H9 (cell line): ENCODE measurements at regions not wholly inside any gene's neighbourhood (a gene's known extent, or its start where the extent isn't known, plus 50 kb on each side); places are given as distances from the start of the nearest gene placed in this dataset.

ENCODE experiments used
- DNase-seq: peaks from one replicate; pipeline ENCODE4 v3.0.0-alpha.2; 2017
- H2AFZ ChIP-seq: one replicate; pipeline ENCODE4 v1.6.1; 2013; ENCODE audit warnings: mild to moderate bottlenecking, low read length, control low read depth, moderate library complexity
- H2AK5ac ChIP-seq: 2 replicates; pipeline ENCODE4 v1.6.1; 2013; ENCODE audit warnings: low read length, control low read depth, mixed read lengths; ENCODE audit not compliant: insufficient read length
- H2BK120ac ChIP-seq: one replicate; pipeline ENCODE4 v1.6.1; 2013; ENCODE audit warnings: low read depth, mild to moderate bottlenecking, low read length, control low read depth, inconsistent platforms; ENCODE audit not compliant: poor library complexity, severe bottlenecking
- H2BK12ac ChIP-seq: 2 replicates; pipeline ENCODE4 v1.6.1; 2013; ENCODE audit warnings: low read length, control low read depth, mixed read lengths, low read depth; ENCODE audit not compliant: insufficient read length
- H2BK15ac ChIP-seq: 2 replicates; pipeline ENCODE4 v1.6.1; 2013; ENCODE audit warnings: low read depth, low read length, control low read depth
- H2BK20ac ChIP-seq: one replicate; pipeline ENCODE4 v1.6.1; 2013; ENCODE audit warnings: low read depth, mild to moderate bottlenecking, low read length, control low read depth, inconsistent platforms; ENCODE audit not compliant: poor library complexity, severe bottlenecking
- H2BK5ac ChIP-seq: 2 replicates; pipeline ENCODE4 v1.6.1; 2013; ENCODE audit warnings: low read length, control low read depth, mixed read lengths; ENCODE audit not compliant: insufficient read length
- H3K14ac ChIP-seq: 2 replicates; pipeline ENCODE4 v1.6.1; 2013; ENCODE audit warnings: low read length, control low read depth; ENCODE audit not compliant: insufficient read depth
- H3K18ac ChIP-seq: 2 replicates; pipeline ENCODE4 v1.6.1; 2013; ENCODE audit warnings: low read depth, mild to moderate bottlenecking, mixed read lengths, low read length, control low read depth; ENCODE audit not compliant: insufficient read length
- H3K23ac ChIP-seq: 2 replicates; pipeline ENCODE4 v1.6.1; 2013; ENCODE audit warnings: low read length, control low read depth, mixed read lengths, low read depth; ENCODE audit not compliant: insufficient read length
- H3K23me2 ChIP-seq: 2 replicates; pipeline ENCODE4 v1.6.1; 2013; ENCODE audit warnings: low read depth, mild to moderate bottlenecking, mixed read lengths, low read length, control low read depth; ENCODE audit not compliant: insufficient read length, poor library complexity, severe bottlenecking
- H3K27ac ChIP-seq: 2 replicates; pipeline ENCODE4 v1.5.1; 2013; ENCODE audit warnings: low read length, control low read depth, mixed read lengths, low read depth; ENCODE audit not compliant: insufficient read length
- H3K27me3 ChIP-seq: 2 replicates; pipeline ENCODE4 v1.6.1; 2013; ENCODE audit warnings: low read length, control low read depth, inconsistent platforms; ENCODE audit not compliant: insufficient read depth
- H3K4ac ChIP-seq: 2 replicates; pipeline ENCODE4 v1.6.1; 2013; ENCODE audit warnings: low read depth, mild to moderate bottlenecking, control low read depth, inconsistent platforms, low read length, moderate library complexity
- H3K4me1 ChIP-seq: 2 replicates; pipeline ENCODE4 v1.6.1; 2013; ENCODE audit warnings: low read length, control low read depth, inconsistent platforms; ENCODE audit not compliant: insufficient read depth
- H3K4me2 ChIP-seq: 2 replicates; pipeline ENCODE4 v1.6.1; 2013; ENCODE audit warnings: low read length, control low read depth, mixed read lengths; ENCODE audit not compliant: insufficient read length, insufficient read depth
- H3K56ac ChIP-seq: 2 replicates; pipeline ENCODE4 v1.6.1; 2013; ENCODE audit warnings: low read depth, mild to moderate bottlenecking, mixed read lengths, low read length, control low read depth; ENCODE audit not compliant: insufficient read length
- H3K79me1 ChIP-seq: 2 replicates; pipeline ENCODE4 v1.6.1; 2013; ENCODE audit warnings: low read depth, mild to moderate bottlenecking, moderate library complexity, low read length, control low read depth, inconsistent platforms; ENCODE audit not compliant: insufficient read depth, poor library complexity, severe bottlenecking
- H3K79me2 ChIP-seq: 2 replicates; pipeline ENCODE4 v1.6.1; 2013; ENCODE audit warnings: low read length, control low read depth, inconsistent platforms; ENCODE audit not compliant: insufficient read depth
- H3K9ac ChIP-seq: 2 replicates; pipeline ENCODE4 v1.6.1; 2013; ENCODE audit warnings: low read length, control low read depth, mixed read lengths; ENCODE audit not compliant: insufficient read length; ENCODE audit errors: extremely low read depth
- H3K9me3 ChIP-seq: one replicate; pipeline ENCODE4 v1.6.1; 2013; ENCODE audit warnings: low read depth, low read length, inconsistent platforms; ENCODE audit not compliant: control insufficient read depth
- H3T11ph ChIP-seq: one replicate; pipeline ENCODE4 v1.6.1; 2013; ENCODE audit warnings: mild to moderate bottlenecking, low read length, control low read depth, inconsistent platforms
- H4K20me1 ChIP-seq: one replicate; pipeline ENCODE4 v1.6.1; 2013; ENCODE audit not compliant: control insufficient read depth, insufficient read length, insufficient read depth
- H4K5ac ChIP-seq: 2 replicates; pipeline ENCODE4 v1.6.1; 2013; ENCODE audit warnings: low read depth, mild to moderate bottlenecking, mixed read lengths, low read length, control low read depth; ENCODE audit not compliant: insufficient read length
- H4K8ac ChIP-seq: replicated peaks from 2 replicates; pipeline ENCODE4 v1.6.1; 2013; ENCODE audit warnings: low read length, control low read depth, mixed read lengths, low read depth; ENCODE audit not compliant: insufficient read length
- H4K91ac ChIP-seq: 2 replicates; pipeline ENCODE4 v1.6.1; 2013; ENCODE audit warnings: low read depth, mild to moderate bottlenecking, moderate library complexity, mixed read lengths, low read length, control low read depth; ENCODE audit not compliant: insufficient read length
- H3K27ac Mint-ChIP-seq, 3 experiments: 2 replicates in 2 of 3; 3 replicates in 1 of 3; pipeline ENCODE4 v1.8.0; 2020 to 2021; ENCODE audit warnings: mixed read lengths in 3 of 3, mild to moderate bottlenecking in 1 of 3, moderate library complexity in 1 of 3
- H3K27me3 Mint-ChIP-seq: 2 replicates; pipeline ENCODE4 v1.8.0; 2021; ENCODE audit warnings: low read depth, mild to moderate bottlenecking, moderate library complexity, mixed read lengths
- H3K36me3 Mint-ChIP-seq, 3 experiments: 2 replicates in 2 of 3; 3 replicates in 1 of 3; pipeline ENCODE4 v1.8.0; 2020 to 2021; ENCODE audit warnings: low read depth in 3 of 3, mixed read lengths in 3 of 3; ENCODE audit not compliant: insufficient read depth in 1 of 3
- H3K4me1 Mint-ChIP-seq, 2 experiments: 2 replicates each; pipeline ENCODE4 v1.8.0; 2020; ENCODE audit warnings: mixed read lengths in 2 of 2
- H3K4me3 Mint-ChIP-seq, 2 experiments: 2 replicates in 1 of 2; 3 replicates in 1 of 2; pipeline ENCODE4 v1.8.0; 2020 to 2021; ENCODE audit warnings: mild to moderate bottlenecking in 2 of 2, mixed read lengths in 2 of 2, moderate library complexity in 1 of 2
- H3K9me3 Mint-ChIP-seq, 2 experiments: 2 replicates in 1 of 2; 3 replicates in 1 of 2; pipeline ENCODE4 v1.8.0; 2020; ENCODE audit warnings: mild to moderate bottlenecking in 2 of 2, mixed read lengths in 2 of 2, moderate library complexity in 1 of 2
- CTCF ChIP-seq: fragments of 200-600 bp; sonication (generic); conservative IDR thresholded peaks from 3 replicates; pipeline ENCODE4 v1.8.0; 2021; ENCODE audit warnings: antibody characterized with exemption, mild to moderate bottlenecking
- WGBS: extraction: QIAGEN DNeasy Blood & Tissue Kit; methylation state at CpG from one replicate; pipeline ENCODE4 v1.1.7; 2013; ENCODE audit warnings: missing lambda C conversion rate, low lambda C conversion rate, mixed read lengths; ENCODE audit not compliant: insufficient read length; ENCODE audit errors: extremely low coverage; 5-methylcytosine and 5-hydroxymethylcytosine counted together

GRCh38 chr10:90642136-90642535 lies 215.7 kb downstream of the HTR7 start:
- Histone ChIP-seq H4K20me1 (no peaks in the 10 kb centered on the region), H3K4me1 (no peaks in the 10 kb centered on the region), H3K4ac (no peak overlapping the region), H3K79me2 (no peaks in the 10 kb centered on the region), H2BK120ac (no peak overlapping the region), H3K4me2 (no peak overlapping the region), H2AK5ac (no peak overlapping the region), H3K9ac (no peak overlapping the region), H3K23me2 (no peaks in the 10 kb centered on the region), H3K56ac (no peak overlapping the region), H3K14ac (no peak overlapping the region), H4K91ac (no peak overlapping the region), H3K79me1 (no peaks in the 10 kb centered on the region), H2BK15ac (no peak overlapping the region), H4K5ac (no peak overlapping the region), H3K27me3 (no peaks in the 10 kb centered on the region), H3K23ac (no peak overlapping the region), H3T11ph (no peak overlapping the region), H3K18ac (no peak overlapping the region), H2BK5ac (no peak overlapping the region), H4K8ac (no peak overlapping the region), H3K9me3 (no peaks in the 10 kb centered on the region), H2AFZ (no peak overlapping the region), H2BK12ac (no peak overlapping the region), H3K27ac (no peak overlapping the region), H2BK20ac (no peak overlapping the region)
- H3K27me3 Mint-ChIP-seq, result no peaks in the 10 kb centered on the region
- H3K36me3 Mint-ChIP-seq, result peaks cover 0 to 11% (median 0%) of the 10 kb centered on the region in 3 experiments; a peak in 3 of 7 replicates
- H3K9me3 Mint-ChIP-seq, result peaks cover 2 to 3% of the 10 kb centered on the region in 2 experiments; a peak in 4 of 5 replicates
- no peak for TF ChIP-seq CTCF
- DNase-seq, result no peak
- peak overlapping the region in 2 of 3 experiments; percentile 10 to 14; a peak in 3 of 7 replicates for H3K27ac Mint-ChIP-seq
- H3K4me1 Mint-ChIP-seq, result peaks cover 19 to 52% of the 10 kb centered on the region in 2 experiments
- no CpG with 5 or more reads among the region's 3 CpGs for WGBS
- no peak overlapping the region for H3K4me3 Mint-ChIP-seq
